ENCODE measurements at regions not wholly inside any gene's neighbourhood (a gene's known extent, or its start where the extent isn't known, plus 50 kb on each side); places are given as distances from the start of the nearest gene placed in this dataset.

DNA sequence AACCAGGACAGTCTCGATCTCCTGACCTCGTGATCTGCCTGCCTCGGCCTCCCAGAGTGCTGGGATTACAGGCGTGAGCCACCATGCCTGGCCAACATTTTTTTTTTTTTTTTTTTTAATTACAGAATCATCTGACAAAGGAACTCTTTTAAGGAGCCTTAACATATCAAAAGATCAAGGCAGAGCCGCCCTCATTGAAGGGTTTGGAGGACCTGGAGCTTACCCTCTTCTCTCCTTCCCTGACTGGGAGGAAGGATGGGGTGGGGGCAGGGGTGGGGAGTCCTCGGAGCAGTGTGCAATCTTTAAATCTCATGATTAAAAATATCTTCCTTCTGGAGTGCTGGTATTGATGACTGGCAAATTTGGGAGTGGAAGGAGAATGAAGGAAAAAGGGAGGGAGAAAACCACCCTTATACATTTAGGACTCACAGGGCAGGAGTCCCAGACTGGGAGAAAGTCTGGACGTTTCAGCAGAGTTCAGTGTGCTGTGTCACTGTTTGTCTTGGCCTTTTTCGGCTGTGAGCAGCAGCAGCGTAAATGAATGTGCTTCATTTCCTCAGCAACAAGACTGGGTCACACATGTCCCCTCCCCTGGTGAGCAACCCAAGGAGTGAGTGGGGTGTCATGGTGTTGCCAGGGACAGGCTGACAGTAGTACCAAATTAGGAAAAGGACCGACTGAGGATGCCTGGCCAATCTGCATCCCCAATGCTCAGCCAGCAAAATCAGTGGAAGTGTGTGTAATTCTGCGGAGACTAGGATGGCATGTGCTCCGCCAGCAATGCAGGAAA, 115.3 kb upstream of the BNC2 start:
- no peak for DNase-seq
- Mint-ChIP-seq H3K27ac (peak overlapping the region; percentile 84), H3K9me3 (no peaks in the 10 kb centered on the region), H3K27me3 (ENCODE audit: low read depth, poor library complexity) (peaks cover 8% of the 10 kb centered on the region), H3K36me3 (ENCODE audit: low read depth) (no peaks in the 10 kb centered on the region), H3K4me3 (no peak overlapping the region), H3K4me1 (peaks cover 33% of the 10 kb centered on the region)
- TF ChIP-seq CTCF (IDR thresholded peaks at IDR 0.05) = no peak

DNA sequence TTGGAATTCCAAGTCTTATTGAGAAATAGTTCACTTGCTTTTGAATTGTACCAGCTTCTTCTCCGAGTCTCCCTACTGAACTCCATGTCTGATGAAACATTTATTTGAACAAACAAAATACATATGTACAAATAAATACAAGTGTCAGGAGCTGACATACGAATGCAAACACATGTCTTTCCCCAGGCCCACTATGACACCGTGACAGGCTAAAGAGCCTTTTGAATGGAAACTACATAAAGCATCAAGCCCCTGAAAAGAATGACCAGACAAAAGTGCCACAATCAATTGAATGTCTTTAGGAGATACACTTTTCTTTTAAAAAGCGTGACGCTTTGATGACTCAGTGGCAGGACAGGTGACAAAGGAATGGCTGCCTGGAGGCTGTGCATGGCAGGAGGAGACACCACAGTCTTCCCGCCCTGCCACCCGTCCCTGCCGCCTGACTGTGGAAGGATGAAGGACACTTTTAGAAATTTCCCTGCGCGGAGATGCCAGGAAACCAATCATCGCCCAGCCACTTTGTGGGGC, 112.4 kb upstream of the BNC2 start:
- no peaks in the 10 kb centered on the region for H3K36me3 Mint-ChIP-seq (ENCODE audit: low read depth)
- H3K4me1 Mint-ChIP-seq = peaks cover 33% of the 10 kb centered on the region
- DNase-seq = no peak
- no peak overlapping the region for H3K27ac Mint-ChIP-seq
- H3K9me3 Mint-ChIP-seq = peaks cover 5% of the 10 kb centered on the region
- H3K27me3 Mint-ChIP-seq (ENCODE audit: low read depth, poor library complexity) = peaks cover 8% of the 10 kb centered on the region
- no peak for TF ChIP-seq CTCF (IDR thresholded peaks at IDR 0.05)
- H3K4me3 Mint-ChIP-seq = no peak overlapping the region

GRCh38 chr9:16976427-16976826, 106.0 kb upstream of the BNC2 start:
- Mint-ChIP-seq H3K36me3 (ENCODE audit: low read depth) (no peaks in the 10 kb centered on the region), H3K4me1 (no peaks in the 10 kb centered on the region), H3K27me3 (ENCODE audit: low read depth, poor library complexity) (no peaks in the 10 kb centered on the region), H3K27ac (no peak overlapping the region), H3K4me3 (no peak overlapping the region), H3K9me3 (peaks cover 29% of the 10 kb centered on the region)
- no peak for DNase-seq
- no peak for TF ChIP-seq CTCF (IDR thresholded peaks at IDR 0.05)

GRCh38 chr9:16974436-16974835, 104.0 kb upstream of the BNC2 start:
- no peaks in the 10 kb centered on the region for H3K27me3 Mint-ChIP-seq (ENCODE audit: low read depth, poor library complexity)
- no peak overlapping the region for H3K27ac Mint-ChIP-seq
- H3K9me3 Mint-ChIP-seq = peaks cover 29% of the 10 kb centered on the region
- no peak overlapping the region for H3K4me3 Mint-ChIP-seq
- TF ChIP-seq CTCF (IDR thresholded peaks at IDR 0.05) = no peak
- H3K36me3 Mint-ChIP-seq (ENCODE audit: low read depth) = no peaks in the 10 kb centered on the region
- H3K4me1 Mint-ChIP-seq = no peaks in the 10 kb centered on the region
- no peak for DNase-seq

GRCh38 chr9:16970321-16970720, 99.9 kb upstream of the BNC2 start:
- no peak for DNase-seq
- no peaks in the 10 kb centered on the region for H3K27me3 Mint-ChIP-seq (ENCODE audit: low read depth, poor library complexity)
- H3K36me3 Mint-ChIP-seq (ENCODE audit: low read depth) = no peaks in the 10 kb centered on the region
- no peak overlapping the region for H3K4me3 Mint-ChIP-seq
- no peak overlapping the region for H3K27ac Mint-ChIP-seq
- H3K4me1 Mint-ChIP-seq = no peaks in the 10 kb centered on the region
- H3K9me3 Mint-ChIP-seq = peaks cover 19% of the 10 kb centered on the region
- TF ChIP-seq CTCF (IDR thresholded peaks at IDR 0.05) = no peak

DNA sequence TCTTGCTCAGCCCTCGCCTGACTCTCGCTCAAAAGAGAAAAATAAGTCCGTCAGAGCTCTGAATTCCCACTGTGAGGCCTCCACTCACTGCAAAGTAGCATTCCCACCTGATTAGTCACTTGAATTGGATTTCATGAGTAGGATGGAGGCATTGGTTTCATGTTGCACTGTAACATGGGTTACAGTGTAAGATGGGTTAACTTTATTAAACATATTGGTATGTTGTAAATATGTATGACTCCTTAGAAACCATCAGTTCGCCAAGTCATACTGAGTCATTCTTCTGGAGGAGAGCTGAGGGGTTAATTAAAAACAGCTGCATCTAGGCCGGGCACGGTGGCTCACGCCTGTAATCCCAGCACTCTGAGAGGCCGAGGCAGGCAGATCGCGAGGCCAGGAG, 93.8 kb upstream of the BNC2 start:
- no peak overlapping the region for H3K27ac Mint-ChIP-seq
- H3K9me3 Mint-ChIP-seq = peaks cover 19% of the 10 kb centered on the region
- no peak overlapping the region for H3K4me3 Mint-ChIP-seq

More for the DNA sequence above, 93.8 kb upstream of the BNC2 start:
- TF ChIP-seq CTCF (IDR thresholded peaks at IDR 0.05) = no peak
- DNase-seq = no peak
- peaks cover 5% of the 10 kb centered on the region for H3K27me3 Mint-ChIP-seq (ENCODE audit: low read depth, poor library complexity)
- H3K36me3 Mint-ChIP-seq (ENCODE audit: low read depth) = peaks cover 4% of the 10 kb centered on the region
- no peaks in the 10 kb centered on the region for H3K4me1 Mint-ChIP-seq
